ENCODE measurements at regions not wholly inside any gene's neighbourhood (a gene's known extent, or its start where the extent isn't known, plus 50 kb on each side); places are given as distances from the start of the nearest gene placed in this dataset.

DNA sequence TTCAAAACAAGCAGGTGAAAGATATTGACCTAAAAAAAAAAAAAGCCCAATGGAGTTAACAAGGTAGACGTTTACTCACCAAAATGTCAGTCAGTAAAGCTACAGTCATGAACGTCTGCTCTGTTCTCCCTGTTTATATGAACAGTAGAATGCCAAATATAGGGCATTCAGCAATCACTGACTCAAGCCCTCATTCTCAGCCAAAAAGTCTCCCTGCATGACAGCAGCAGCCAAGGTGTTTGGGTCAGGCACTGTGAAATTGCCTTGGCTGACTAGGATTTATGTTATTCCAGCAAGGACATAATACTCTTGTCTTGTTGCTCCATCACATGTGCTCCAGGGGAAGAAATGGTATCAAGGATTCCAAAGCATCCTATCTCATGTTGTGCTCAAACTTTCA lies 194.7 kb upstream of the RSPO3 start:
- ATAC-seq (no peak), DNase-seq (no peak)
- H3K27me3 ChIP-seq, result no peaks in the 10 kb centered on the region
- H3K27ac ChIP-seq, result no peak overlapping the region
- intact Hi-C loops (cut with DNase I), result no loop called here
- 9 to 18% methylated on average over 2 of the region's 2 CpGs for WGBS, 2 donors
- no peak for TF ChIP-seq CTCF (IDR thresholded peaks at IDR 0.05)
- no peak for TF ChIP-seq POLR2A (IDR thresholded peaks at IDR 0.05)
- H3K9me3 ChIP-seq, result no peaks in the 10 kb centered on the region
- no peaks in the 10 kb centered on the region for H3K36me3 ChIP-seq (replicated peaks in 1 of 2; ENCODE audit: insufficient read depth in 1 of 2, low read depth in 2 of 2)
- no peak overlapping the region for H3K4me3 ChIP-seq
- H3K4me1 ChIP-seq, result no peaks in the 10 kb centered on the region

DNA sequence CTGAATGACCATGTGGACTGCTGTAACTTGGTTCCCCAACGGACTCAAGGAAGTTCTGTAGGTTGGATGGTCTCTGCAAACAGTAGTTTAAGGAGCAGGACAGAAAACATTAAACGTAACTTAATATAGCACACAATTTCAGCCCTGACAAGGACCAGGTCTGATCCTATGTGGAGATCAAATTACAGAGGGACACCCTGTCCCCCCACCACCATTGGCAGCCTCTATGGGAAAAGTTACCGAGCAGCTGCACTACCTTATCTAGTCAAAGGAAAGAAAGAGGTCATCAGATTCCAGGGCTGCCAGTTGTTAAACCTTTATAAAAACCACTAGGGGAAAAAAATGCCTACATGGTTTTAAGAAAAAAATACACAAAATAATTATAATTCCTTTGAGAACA lies 191.5 kb upstream of the RSPO3 start:
- H3K27me3 ChIP-seq, result no peaks in the 10 kb centered on the region
- DNase-seq, result no peak
- H3K27ac ChIP-seq, result no peak overlapping the region
- H3K4me3 ChIP-seq, result no peak overlapping the region
- no peak for TF ChIP-seq CTCF (IDR thresholded peaks at IDR 0.05)
- TF ChIP-seq POLR2A (IDR thresholded peaks at IDR 0.05), result no peak
- intact Hi-C loops (cut with DNase I), result no loop called here
- H3K4me1 ChIP-seq, result no peaks in the 10 kb centered on the region
- no peaks in the 10 kb centered on the region for H3K36me3 ChIP-seq (replicated peaks in 1 of 2; ENCODE audit: insufficient read depth in 1 of 2, low read depth in 2 of 2)
- WGBS, 2 donors, result 21 to 26% methylated on average over 3 of the region's 3 CpGs
- no peak for ATAC-seq
- H3K9me3 ChIP-seq, result no peaks in the 10 kb centered on the region

DNA sequence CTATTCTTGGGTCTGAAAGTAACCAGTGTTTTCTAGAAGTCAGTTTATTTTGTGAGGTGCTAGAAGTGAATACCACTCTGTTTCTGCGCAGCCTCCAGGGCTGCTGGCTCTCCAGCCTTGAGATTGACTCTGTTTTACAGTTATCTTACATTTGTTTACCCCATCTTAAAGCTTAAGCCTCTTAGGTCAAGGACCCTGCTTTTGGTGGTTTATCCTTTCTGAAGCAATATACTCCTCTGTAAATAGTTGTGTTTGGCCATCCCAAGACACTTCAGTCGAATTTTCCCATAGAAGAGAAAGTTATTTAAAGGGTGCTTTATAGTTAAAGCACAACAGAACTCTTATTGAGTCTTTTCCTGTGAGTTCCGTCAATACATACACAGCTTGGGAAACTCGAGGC lies 190.6 kb upstream of the RSPO3 start:
- no peak overlapping the region for H3K27ac ChIP-seq
- no peaks in the 10 kb centered on the region for H3K4me1 ChIP-seq
- H3K4me3 ChIP-seq, result no peak overlapping the region
- no peaks in the 10 kb centered on the region for H3K27me3 ChIP-seq
- ATAC-seq (no peak), DNase-seq (no peak)
- no peaks in the 10 kb centered on the region for H3K9me3 ChIP-seq
- WGBS, 2 donors, result 40 to 44% methylated on average over 4 of the region's 4 CpGs
- intact Hi-C loops (cut with DNase I), result no loop called here
- H3K36me3 ChIP-seq (replicated peaks in 1 of 2; ENCODE audit: insufficient read depth in 1 of 2, low read depth in 2 of 2), result no peaks in the 10 kb centered on the region
- TF ChIP-seq CTCF (IDR thresholded peaks at IDR 0.05) (no peak), POLR2A (IDR thresholded peaks at IDR 0.05) (no peak)

GRCh38 chr6:126937426-126937825 lies 181.0 kb upstream of the RSPO3 start:
- Histone ChIP-seq H3K36me3 (replicated peaks in 1 of 2; ENCODE audit: insufficient read depth in 1 of 2, low read depth in 2 of 2) (no peaks in the 10 kb centered on the region), H3K9me3 (no peaks in the 10 kb centered on the region), H3K4me1 (no peaks in the 10 kb centered on the region), H3K27me3 (no peaks in the 10 kb centered on the region), H3K4me3 (no peak overlapping the region), H3K27ac (no peak overlapping the region)
- ATAC-seq (no peak), DNase-seq (no peak)
- intact Hi-C loops (cut with DNase I), result no loop called here
- TF ChIP-seq POLR2A (IDR thresholded peaks at IDR 0.05) (no peak), CTCF (IDR thresholded peaks at IDR 0.05) (no peak)

DNA sequence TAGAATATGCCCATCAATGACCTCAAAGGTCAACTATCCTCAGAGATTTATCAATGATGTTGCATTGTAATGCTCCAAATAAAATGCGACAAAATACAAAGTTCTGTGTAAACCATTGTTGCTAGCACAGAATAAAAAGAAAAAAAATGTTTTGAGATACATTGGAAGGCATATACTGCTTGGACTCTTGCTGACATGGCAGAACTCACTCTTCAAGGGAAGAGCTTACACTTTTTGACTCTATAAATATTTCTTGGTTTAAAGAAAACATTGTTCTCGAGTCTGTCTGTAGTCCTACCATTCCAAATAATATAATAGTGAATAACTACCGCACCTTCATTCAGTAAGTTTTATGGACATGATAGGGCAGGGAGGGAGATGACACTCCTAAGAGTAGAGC lies 178.7 kb upstream of the RSPO3 start:
- Histone ChIP-seq H3K36me3 (replicated peaks in 1 of 2; ENCODE audit: insufficient read depth in 1 of 2, low read depth in 2 of 2) (no peaks in the 10 kb centered on the region), H3K27ac (no peak overlapping the region), H3K27me3 (no peaks in the 10 kb centered on the region), H3K4me1 (no peaks in the 10 kb centered on the region), H3K9me3 (no peaks in the 10 kb centered on the region), H3K4me3 (no peak overlapping the region)
- no peak for DNase-seq
- TF ChIP-seq POLR2A (IDR thresholded peaks at IDR 0.05) (no peak), CTCF (IDR thresholded peaks at IDR 0.05) (no peak)
- ATAC-seq, result no peak
- intact Hi-C loops (cut with DNase I), result no loop called here
- 64 to 68% methylated on average over 3 of the region's 3 CpGs for WGBS, 2 donors

All from body of pancreas (tissue), 4 donors.